Anterior cingulate cortex (tissue), 58 donors: ENCODE measurements at regions not wholly inside any gene's neighbourhood (a gene's known extent, or its start where the extent isn't known, plus 50 kb on each side); places are given as distances from the start of the nearest gene placed in this dataset.
"Not testable (repeated sequence)": the region's sequence is repeated elsewhere in the genome, so short reads cannot be mapped to it uniquely, and the experiment has no call there.

Experiments used
- DNase-seq, 58 donors: peaks; one replicate each; lab custom pipeline; 2025; lab: John Stamatoyannopoulos, UW

DNA sequence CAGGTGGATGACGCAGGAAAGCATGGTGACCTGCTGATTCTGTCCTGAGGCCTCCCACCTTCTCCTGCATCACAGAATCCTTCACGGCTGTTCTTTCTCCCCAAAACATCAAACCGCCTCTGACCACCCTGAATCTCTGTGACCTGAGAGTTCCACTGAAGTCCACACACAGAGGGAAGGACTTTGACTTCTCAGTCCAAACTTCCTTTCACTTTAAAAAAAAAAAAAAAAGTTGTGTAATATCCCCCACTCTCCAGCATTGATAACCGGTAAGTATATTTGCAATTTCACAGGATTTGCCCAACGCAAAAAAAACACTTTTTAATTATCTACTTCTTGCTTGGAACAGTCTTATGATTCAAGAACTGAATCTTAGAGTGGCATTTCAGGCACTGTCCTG lies 259.5 kb upstream of the IRS2 start:
- no peak for DNase-seq

DNA sequence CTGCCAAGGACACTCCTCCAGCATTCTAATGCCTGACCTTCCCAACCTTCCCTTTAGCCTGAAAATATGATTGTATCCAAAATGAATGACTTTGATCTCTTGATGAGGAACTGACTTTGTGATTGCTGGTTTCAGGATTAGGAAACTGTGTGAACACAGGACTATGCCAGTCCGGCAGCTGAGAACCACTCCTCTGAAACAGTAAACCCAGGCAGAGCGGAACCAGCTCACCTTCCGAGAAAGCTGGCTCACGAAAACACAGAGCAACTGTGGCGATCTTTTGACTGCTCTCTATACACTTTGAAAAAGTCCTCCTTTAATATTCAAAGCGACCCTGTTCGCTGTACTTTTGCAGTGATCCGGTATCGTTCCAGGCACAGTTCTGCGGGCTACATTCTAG lies 258.8 kb upstream of the IRS2 start:
- no peak for DNase-seq

DNA sequence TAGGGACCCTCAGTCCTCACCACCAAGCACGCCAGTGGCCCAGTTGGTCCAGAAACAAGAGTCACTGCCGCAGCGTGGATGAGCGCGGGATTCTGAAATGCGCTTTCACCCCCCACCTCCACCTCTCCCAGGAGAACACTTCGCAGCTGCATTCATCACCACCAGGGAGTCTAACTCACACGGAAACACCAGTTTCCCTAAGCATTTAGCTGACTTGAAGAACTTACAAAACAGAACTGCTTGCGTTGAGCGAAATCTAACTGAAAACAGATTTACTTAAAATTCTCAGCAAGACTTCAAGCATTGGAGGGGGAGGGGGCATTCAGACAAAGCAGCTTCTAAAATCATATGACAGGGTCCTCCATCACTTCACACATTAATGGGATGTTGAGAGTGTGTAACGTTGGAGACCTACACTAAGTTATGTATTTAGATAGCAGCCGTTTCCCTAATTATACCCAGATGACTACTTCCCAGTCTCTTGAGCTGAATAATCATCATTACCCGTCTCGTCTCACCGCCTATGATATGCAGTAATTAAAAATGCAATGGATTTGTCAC lies 258.2 kb upstream of the IRS2 start:
- no peak for DNase-seq

DNA sequence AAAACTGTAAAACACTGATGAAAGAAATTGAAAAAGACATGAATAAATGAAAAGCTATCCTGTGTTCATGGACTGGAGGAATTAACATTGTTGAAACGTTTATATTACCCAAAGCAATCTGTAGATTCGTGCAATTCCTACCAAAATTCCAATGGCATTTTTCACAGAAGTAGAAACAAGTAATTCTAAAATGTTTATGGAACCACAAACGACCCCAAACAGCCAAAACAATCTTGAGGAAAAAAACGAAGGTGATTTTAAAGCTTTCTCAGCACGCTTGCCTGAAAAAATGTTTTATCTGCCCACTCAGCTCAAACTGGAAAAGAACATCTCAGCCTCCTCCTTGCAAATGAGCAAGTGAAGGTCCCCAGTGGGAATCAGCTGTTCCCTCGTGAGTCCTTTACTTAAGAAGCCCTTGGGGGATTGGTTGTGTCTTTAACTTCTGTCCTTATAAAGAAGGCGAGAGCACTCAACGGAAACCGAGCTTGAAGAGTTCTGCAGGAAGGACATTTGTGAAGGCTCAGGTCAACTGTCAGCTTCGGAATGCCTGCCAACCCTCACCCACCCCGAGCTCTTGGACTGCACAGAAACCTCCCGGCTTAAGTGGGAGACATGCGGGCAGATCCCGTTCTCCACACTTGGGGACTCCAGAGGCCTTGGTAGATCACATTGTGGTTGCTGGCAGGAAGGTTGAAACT lies 256.0 kb upstream of the IRS2 start:
- DNase-seq, result no peak

DNA sequence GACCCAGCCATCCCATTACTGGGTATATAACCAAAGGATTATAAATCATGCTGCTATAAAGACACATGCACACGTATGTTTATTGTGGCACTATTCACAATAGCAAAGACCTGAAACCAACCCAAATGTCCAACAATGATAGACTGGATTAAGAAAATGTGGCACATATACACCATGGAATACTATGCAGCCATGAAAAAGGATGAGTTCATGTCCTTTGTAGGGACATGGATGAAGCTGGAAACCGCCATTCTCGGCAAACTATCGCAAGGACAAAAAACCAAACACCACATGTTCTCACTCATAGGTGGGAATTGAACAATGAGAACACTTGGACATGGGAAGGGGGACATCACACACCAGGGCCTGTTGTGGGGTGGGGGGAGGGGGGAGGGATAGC lies 255.3 kb upstream of the IRS2 start:
- not testable (repeated sequence) for DNase-seq

DNA sequence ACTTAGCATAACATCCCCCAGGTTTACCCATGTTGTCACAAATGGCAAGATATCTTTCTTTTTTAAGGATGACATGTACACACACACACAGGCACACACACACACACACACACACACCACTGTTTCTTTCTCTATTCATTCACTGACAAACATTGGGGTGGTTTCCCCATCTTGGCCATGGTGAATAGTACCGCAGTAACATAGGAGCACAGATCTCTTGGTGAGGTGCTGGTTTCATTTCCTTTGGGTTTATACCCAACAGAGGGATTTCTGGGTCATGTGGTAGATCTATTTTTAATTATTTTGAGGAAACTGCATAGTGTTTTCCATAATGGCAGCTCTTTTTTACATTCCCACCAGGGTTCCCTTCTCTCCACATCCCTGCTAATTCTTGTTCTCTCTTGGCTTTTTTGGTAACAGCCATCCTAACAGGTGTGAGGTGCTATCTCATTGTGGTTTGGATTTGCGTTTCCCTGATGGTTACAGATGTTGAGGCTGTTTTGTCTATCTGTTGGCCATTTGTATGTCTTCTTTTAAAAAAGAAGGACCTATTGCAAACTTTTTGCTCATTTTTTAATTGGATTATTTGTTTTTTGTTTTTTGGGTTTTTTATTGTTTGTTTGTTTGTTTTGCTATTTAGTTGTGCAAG lies 251.7 kb upstream of the IRS2 start:
- no peak for DNase-seq

DNA sequence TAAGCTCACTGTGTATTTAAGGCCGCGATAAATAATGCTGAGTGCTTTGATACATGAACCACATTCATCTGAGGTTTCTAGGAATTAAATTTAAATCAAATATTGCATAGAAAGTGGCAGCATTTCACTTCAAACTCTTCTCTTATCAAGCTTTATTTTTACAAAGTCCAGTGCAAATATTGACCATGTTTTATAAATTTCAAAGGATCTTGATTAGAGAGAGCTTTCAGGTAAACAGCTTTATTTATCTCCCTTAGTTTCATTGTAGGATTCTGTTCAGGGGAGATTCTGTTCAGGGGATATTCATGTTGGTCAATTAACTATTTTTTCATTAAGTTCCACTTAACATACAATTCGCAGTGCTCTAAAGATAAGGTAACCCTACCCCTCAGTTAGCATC lies 249.7 kb upstream of the IRS2 start:
- DNase-seq, result no peak

DNA sequence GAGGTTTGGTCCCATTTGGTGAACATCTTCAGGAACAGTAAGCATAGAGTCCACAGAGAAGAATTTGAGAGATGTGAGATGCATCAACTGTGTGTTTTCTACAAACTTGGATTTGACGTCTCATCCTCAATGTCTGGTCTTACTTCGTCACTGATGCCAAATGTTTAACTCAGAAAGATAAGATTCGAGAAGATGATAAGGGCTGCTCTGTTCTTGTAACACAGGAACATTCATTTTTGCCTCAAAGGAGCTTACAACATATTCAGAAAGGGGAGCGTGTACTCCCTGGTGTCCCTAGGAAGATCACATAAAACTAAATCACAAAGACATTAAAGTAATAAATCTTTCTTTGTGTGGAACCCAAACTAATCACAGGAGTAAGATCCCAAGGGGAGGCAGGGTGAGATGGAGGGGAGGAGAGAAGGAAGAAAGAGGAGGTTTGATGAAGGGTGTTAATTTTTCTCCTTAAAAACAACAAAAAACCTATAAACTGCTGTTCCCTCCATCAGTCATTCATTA lies 247.7 kb upstream of the IRS2 start:
- no peak for DNase-seq

DNA sequence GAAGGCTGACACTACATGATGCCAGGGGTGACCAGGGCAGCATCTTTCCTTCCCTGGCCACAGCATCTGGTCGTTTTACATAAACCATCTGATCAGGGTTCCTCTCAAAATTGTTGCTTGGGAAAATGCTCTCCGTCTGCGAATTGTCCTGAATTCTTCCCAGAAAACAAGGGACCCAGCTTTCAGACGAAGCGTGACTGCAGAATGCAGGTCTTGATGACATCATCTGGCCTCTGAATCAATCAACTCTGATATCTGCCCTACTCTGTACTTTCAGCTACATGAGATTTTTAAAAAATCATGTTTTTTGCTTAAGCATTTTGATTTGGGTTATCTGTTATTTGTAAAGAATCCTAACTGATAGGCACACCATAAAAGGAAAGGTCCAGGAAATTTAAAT lies 246.6 kb upstream of the IRS2 start:
- no peak for DNase-seq

DNA sequence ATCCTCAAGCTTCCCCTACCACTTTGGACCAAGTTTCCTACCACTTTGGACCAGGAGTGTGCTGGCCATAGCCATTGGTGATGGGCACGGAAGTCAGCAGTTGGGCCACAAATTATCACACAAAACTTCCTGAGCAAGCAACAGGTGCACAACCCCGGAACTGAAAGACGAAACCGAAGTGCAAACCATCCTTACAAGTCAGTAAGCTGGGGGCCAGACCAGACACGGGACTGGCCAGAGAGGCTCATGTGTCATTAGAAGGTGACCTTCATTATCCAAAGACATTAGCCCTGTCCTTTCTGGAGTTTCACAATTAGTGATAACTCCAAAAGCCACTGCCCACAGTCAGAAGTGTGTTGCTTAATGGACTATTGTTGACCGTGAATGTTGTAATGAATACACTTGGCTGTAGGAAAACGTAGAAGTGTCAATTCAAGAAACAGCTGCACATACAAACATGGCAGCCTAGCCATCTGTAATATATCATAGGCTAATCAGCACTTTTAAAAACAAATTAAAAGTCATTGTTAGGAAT lies 244.1 kb upstream of the IRS2 start:
- DNase-seq, result no peak

DNA sequence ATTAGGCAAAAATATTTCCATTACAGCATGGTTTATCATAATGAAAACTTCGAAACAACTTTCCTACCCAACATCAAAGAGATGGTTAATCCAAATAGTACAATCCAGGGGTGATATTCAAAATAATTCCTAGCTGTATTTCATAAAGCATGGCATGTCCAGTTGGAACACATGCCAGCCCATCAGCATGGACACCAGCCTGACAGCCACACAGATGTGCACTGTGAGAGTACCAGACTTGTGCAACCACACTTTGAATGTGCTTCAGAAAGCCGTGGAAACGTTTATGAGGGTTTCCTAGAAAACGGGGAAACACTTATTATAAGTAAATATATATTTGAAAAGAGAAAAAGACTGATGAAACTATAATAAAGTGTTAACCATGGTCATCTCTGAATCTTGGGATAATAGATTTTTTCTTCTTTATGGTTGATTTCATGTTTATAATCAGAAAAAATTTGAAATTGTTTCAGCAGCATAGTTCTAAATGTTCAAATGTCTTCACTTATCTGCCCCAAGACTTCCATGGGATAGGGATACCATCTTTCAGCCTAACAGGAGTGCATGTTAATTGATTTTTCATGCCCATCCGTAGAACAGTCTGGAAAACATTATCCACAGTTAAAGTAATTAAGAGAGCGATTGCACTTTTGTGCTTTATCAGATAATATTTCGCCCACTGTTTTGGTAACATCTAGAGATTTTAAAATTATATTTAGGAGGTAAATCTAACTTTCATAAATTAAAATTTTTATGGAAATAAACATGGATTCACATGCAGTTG lies 242.6 kb upstream of the IRS2 start:
- no peak for DNase-seq

DNA sequence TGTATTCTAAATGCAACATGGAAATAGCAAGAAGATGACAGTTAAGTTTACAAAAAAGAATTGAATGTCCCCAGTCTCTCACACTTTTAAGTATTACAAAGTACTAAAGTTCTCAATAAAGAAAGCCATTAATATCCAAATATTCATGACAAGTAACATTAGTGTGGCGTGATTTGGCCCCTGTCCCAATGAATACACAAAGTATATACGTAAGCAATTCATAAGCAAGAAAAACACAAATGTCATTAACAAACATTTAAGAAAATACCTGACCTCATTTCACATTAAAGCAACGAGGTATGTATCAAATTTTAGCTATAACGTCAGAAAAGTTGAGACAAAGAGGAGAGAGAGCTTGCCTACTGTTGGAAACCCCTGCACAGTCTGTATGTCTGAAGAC lies 241.9 kb upstream of the IRS2 start:
- no peak for DNase-seq

DNA sequence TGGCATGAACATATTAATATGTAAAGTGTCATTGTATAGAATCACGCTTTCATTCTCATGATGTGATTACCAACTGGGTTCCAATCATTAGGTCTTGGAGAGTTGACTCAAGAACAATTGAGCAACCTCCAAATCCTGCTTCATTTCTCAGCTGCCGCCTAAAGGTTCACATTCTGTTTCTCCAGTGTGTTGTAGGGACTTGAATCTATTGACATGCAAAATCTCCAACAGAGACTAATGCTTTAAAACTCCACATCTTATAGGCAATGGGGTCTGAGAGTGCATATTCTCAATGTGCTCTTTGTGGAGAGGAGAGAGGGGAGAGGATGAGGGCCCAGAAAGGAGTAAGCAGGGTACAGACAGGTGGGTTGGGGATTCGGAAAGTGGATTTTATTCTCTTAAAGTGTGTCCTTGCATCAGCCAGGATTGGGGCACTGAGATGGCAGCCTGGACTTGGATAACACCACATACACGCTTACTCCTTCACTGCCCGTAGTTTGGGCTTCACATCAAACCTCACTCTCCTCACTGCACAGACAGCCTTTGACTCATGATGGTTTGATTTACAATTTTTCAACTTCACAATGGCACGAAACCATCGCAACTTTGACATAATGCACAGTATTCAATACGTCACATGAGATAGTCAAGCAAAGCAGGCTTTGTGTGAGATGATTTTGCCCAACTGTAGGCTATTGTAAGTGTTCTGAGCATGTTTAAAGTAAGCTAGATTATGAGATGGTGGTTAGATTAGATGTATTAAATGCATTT lies 241.3 kb upstream of the IRS2 start:
- DNase-seq, result no peak

DNA sequence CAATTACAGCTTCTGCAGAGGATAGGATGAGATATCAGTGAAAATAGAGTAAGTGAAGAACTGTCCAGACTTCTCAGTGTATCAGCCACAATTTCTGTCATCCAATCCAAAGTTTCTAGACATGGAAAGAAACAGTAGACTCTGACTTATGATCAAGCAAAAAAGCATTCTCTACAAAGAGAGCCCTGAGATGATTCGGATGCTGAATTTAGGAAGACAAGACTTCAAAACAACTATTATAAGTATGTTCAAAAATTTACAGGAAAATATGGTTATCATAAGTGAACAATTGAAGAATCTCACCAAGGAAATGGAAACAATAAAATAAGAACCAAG lies 238.2 kb upstream of the IRS2 start:
- DNase-seq, result no peak

DNA sequence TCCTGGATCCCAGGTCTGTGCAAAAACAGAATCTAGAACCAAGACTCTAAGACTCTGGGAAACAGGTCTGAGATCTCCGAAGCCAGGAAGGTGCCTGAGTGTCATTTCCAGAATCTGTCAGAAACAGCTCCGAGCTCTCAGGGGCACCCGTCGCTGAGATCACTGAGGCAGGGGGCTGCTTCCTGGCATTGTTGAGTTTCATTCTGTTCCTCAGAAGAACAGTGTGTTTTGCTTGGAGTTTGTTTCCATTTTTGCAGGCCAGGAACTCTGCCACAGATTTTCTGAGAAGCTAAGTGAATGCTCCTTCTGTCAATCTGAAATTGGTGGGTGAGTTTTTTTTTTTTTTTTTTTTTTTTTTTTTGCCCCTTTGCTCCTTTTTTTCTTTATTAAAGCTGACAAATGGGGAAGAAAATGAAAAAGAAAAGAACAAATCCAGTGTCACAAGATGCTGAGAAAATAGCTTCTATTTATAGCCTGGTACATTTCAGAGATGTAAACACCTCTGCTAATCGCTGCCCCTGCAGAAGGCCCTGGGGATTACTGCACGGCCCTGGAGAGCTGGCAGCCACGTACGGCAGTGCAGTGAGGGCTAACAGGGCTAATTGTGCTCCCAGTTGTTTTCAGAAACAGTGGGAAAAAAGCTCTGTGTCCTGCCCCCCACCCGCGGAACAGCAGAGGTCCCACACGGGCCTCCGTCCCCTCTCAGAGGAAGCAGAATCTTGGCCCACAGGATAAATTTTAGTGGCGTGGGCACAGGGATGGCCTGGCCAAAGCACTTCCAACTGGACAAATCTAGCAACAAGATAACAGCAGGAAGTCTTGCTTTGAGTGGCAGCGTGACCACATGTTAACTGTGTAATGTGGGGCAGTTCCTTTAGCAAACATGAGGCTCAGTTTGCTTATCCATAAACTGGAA lies 237.6 kb upstream of the IRS2 start:
- DNase-seq, result peak in 8 of 58 donors; percentile 1 to 57 (median 20)

DNA sequence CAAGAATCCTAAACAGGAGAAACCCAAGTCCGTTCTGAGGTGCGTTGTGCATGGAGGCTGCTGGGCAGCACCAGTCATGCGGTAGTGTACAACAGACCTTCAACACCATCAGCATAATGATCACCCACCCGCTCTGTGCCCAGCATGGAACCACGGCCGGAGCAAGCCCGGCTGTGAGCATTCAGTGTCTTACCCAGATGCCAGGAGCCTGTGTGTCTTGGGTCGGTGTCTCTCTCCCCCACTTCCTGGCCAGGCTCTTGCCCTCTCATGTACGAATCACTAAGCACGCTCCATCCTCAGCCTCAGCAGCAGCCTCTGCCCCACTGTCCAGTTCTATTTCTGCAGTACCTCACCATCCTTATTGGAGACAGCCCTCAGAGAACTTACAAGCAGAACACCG lies 231.6 kb upstream of the IRS2 start:
- no peak for DNase-seq

DNA sequence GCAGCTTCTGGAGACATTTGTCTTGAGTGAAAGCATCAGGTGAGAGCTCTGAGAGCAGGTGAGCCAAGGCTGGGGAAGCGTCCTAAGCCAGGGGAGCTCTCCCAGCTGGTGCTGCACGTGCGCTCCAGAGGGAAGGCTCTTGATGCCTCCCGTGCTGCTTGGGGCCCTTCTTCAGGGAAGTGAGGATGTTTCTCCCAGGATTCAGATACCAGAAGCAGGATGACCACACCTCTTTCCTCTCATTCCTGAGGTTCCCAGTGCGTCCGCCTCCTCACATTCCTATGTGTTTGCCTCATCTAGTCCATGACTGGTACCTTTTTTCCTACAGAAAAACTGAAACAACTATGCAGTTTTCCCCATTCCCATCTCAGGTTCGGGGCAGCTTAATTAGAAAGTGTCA lies 231.0 kb upstream of the IRS2 start:
- no peak for DNase-seq

DNA sequence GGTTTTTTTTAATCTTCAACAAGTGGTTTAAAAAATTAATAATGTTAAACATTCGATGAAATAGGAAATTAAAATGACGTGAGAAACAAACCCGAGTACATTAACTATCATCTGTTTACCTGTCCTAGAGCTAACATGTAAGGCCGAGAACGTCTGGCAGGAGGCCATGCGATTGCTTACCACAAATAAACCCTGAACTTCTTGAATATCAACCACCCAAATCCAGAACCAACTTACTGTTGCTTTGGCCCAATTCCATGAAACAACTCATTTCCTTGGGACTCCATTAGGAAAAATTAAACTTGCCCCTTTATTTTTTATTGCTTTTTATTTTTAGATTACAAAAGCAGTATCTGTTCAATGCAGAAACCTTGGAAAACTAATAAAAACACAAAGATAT lies 228.9 kb upstream of the IRS2 start:
- no peak for DNase-seq

DNA sequence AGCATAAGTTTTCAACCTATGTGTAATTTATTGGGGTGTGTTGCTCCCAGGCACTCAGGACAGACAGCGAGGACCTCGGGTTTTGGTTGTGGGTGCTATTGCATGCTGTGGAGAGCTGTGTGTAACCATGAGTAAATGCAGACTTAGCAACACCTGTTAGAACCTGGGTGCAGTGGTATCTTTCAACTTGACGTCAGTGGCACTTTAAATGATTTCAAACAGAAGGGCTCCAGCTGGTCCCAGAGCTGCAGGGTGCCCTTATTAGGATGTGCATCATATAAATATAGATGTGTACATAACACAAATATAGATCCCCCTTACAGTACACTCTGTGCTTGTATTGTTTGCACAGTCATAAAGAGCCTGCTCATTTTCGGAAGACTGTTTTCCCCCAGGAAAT lies 228.3 kb upstream of the IRS2 start:
- DNase-seq, result no peak
